DOHH2 (cell line): ENCODE measurements at regions not wholly inside any gene's neighbourhood (a gene's known extent, or its start where the extent isn't known, plus 50 kb on each side); places are given as distances from the start of the nearest gene placed in this dataset.

Experiments used
- H3F3A ChIP-seq: fragments of 200-600 bp; sonication (generic), shearing (Covaris generic); 2 replicates; pipeline ENCODE4 v1.6.0; 2016; ENCODE audit warnings: antibody characterized with exemption, mild to moderate bottlenecking; ENCODE audit not compliant: control insufficient read depth, insufficient read depth
- H3K27ac ChIP-seq: fragments of 200-600 bp; sonication (generic); 2 replicates; pipeline ENCODE4 v1.5.1; 2014; ENCODE audit warnings: low read depth, mild to moderate bottlenecking, low read length, moderate library complexity
- H3K27me3 ChIP-seq: fragments of 200-600 bp; sonication (generic); 2 replicates; pipeline ENCODE4 v1.6.1; 2014; ENCODE audit warnings: mild to moderate bottlenecking, low read length, mixed read lengths; ENCODE audit not compliant: control insufficient read depth
- H3K36me3 ChIP-seq: fragments of 200-600 bp; sonication (generic); 2 replicates; pipeline ENCODE4 v1.6.1; 2014; ENCODE audit warnings: mild to moderate bottlenecking, low read length, moderate library complexity, mixed read lengths; ENCODE audit not compliant: control insufficient read depth
- H3K4me1 ChIP-seq: fragments of 200-600 bp; sonication (generic); 2 replicates; pipeline ENCODE4 v1.6.1; 2014; ENCODE audit warnings: mild to moderate bottlenecking, low read length, mixed read lengths; ENCODE audit not compliant: control insufficient read depth
- H3K4me2 ChIP-seq: fragments of 200-600 bp; sonication (generic); 2 replicates; pipeline ENCODE4 v1.6.0; 2014; ENCODE audit warnings: mild to moderate bottlenecking, low read length, moderate library complexity
- H3K4me3 ChIP-seq: fragments of 200-600 bp; sonication (generic); 2 replicates; pipeline ENCODE4 v1.5.1; 2014; ENCODE audit warnings: mild to moderate bottlenecking, low read length, mixed read lengths
- H3K79me2 ChIP-seq: fragments of 200-600 bp; sonication (generic); 2 replicates; pipeline ENCODE4 v1.6.1; 2014; ENCODE audit warnings: mild to moderate bottlenecking, low read length, mixed read lengths; ENCODE audit not compliant: control insufficient read depth
- H3K9me2 ChIP-seq: fragments of 200-600 bp; sonication (generic); replicated peaks from 2 replicates; pipeline ENCODE4 v1.6.1; 2014; ENCODE audit warnings: mild to moderate bottlenecking, low read length, mixed read lengths; ENCODE audit not compliant: control insufficient read depth
- H3K9me3 ChIP-seq: fragments of 200-600 bp; sonication (generic); 2 replicates; pipeline ENCODE4 v1.6.1; 2014; ENCODE audit warnings: antibody characterized with exemption, low read length, mixed read lengths; ENCODE audit not compliant: control insufficient read depth, insufficient read depth
- H4K20me1 ChIP-seq: fragments of 200-600 bp; sonication (generic); 2 replicates; pipeline ENCODE4 v1.6.0; 2014; ENCODE audit warnings: low read depth, mild to moderate bottlenecking, antibody characterized with exemption, low read length, moderate library complexity; ENCODE audit not compliant: control insufficient read depth, insufficient read depth
- EZH2phosphoT487 ChIP-seq: fragments of 200-600 bp; sonication (generic); IDR thresholded peaks from 2 replicates; pipeline ENCODE4 v1.6.1; 2017; ENCODE audit warnings: borderline replicate concordance, mild to moderate bottlenecking, antibody characterized with exemption, low read length, moderate library complexity, mixed read lengths
- TF ChIP-seq, protein P1 (sequence below): fragments of 200-600 bp; sonication (generic); IDR thresholded peaks from one replicate; pipeline ENCODE4 v1.5.1; 2014; ENCODE audit warnings: antibody characterized with exemption, mild to moderate bottlenecking, low read depth, low read length; ENCODE audit not compliant: poor library complexity, severe bottlenecking

DNA sequence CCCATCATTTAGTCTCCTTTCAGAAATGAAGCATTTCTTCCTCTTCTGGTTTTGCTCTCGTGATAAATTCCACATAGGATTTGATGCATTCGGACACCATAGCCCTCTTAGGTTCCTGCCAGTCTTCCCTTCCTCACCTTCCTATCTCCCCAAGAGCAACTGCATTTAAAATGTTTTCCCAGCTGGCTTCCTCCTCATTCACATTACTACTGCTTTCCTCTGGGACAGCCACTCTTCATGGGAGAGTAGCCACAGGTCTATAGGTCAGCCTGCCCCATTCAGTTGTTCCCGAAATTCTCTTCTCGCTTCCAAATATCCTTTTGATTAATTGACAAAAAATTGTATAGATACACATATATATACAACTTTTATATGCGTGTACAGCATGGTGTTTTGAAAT, 214.2 kb upstream of the PDE10A start:
- H3K9me3 ChIP-seq, result no peaks in the 10 kb centered on the region

DNA sequence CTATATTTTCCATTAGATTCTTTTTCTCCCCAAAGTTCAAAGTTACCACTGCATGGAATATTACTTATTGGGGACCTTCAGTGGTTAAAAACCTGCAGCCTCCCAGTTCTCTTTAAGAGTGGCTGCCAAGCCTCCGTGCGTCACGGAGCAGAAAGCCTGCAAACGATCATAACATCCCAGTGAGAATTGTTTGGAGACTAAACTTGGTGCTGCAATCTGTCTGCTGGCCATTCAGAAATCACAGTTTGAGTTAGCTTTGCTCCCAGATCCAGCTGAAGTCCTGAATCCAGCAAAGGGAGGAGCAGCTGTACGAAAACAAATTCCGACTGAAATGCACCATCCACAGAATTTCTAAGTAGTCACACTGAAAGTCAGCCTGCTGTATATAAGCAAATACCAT, 213.5 kb upstream of the PDE10A start:
- Histone ChIP-seq H3K27ac (no peak overlapping the region), H3K27me3 (peaks cover 22% of the 10 kb centered on the region), H3K79me2 (no peaks in the 10 kb centered on the region), H4K20me1 (no peaks in the 10 kb centered on the region), H3K4me3 (no peak overlapping the region), H3K36me3 (no peaks in the 10 kb centered on the region), H3K9me2 (no peaks in the 10 kb centered on the region), H3F3A (no peaks in the 10 kb centered on the region), H3K4me1 (no peaks in the 10 kb centered on the region), H3K9me3 (no peaks in the 10 kb centered on the region), H3K4me2 (no peak overlapping the region)
- TF ChIP-seq, protein P1, sequence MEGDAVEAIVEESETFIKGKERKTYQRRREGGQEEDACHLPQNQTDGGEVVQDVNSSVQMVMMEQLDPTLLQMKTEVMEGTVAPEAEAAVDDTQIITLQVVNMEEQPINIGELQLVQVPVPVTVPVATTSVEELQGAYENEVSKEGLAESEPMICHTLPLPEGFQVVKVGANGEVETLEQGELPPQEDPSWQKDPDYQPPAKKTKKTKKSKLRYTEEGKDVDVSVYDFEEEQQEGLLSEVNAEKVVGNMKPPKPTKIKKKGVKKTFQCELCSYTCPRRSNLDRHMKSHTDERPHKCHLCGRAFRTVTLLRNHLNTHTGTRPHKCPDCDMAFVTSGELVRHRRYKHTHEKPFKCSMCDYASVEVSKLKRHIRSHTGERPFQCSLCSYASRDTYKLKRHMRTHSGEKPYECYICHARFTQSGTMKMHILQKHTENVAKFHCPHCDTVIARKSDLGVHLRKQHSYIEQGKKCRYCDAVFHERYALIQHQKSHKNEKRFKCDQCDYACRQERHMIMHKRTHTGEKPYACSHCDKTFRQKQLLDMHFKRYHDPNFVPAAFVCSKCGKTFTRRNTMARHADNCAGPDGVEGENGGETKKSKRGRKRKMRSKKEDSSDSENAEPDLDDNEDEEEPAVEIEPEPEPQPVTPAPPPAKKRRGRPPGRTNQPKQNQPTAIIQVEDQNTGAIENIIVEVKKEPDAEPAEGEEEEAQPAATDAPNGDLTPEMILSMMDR, result no peak
- TF ChIP-seq EZH2phosphoT487, result no peak

More for the DNA sequence above, 214.2 kb upstream of the PDE10A start:
- H3K4me1 ChIP-seq, result no peaks in the 10 kb centered on the region
- no peaks in the 10 kb centered on the region for H3K36me3 ChIP-seq
- H3K4me3 ChIP-seq, result no peak overlapping the region
- no peak overlapping the region for H3K27ac ChIP-seq
- H3K27me3 ChIP-seq, result peaks cover 21% of the 10 kb centered on the region
- H3F3A ChIP-seq, result no peaks in the 10 kb centered on the region
- TF ChIP-seq, protein P1, result no peak
- no peak for TF ChIP-seq EZH2phosphoT487
- no peaks in the 10 kb centered on the region for H4K20me1 ChIP-seq
- no peaks in the 10 kb centered on the region for H3K79me2 ChIP-seq
- H3K4me2 ChIP-seq, result no peak overlapping the region
- no peaks in the 10 kb centered on the region for H3K9me2 ChIP-seq

DNA sequence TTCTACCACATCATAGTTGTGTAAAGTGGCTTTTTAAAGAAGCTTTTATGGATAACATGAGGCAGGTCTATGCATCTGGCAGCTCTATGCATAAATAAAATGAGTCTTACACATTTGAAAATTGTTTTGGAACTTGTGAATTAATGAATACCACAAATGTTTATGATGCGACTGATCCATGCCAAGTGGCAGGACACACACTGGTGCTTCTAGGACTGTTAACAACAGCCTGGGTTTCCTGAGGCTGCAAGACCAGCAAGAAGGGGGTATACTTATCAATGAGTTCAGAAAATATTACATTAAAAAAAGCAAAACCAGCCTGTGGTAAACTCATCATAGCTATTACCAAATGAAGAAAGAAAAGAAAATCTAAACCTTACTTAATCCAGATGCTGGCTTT, 212.9 kb upstream of the PDE10A start:
- TF ChIP-seq, protein P1, result no peak
- no peak for TF ChIP-seq EZH2phosphoT487
- H3K79me2 ChIP-seq, result no peaks in the 10 kb centered on the region
- H3K9me3 ChIP-seq, result no peaks in the 10 kb centered on the region
- H3K27ac ChIP-seq, result no peak overlapping the region
- no peak overlapping the region for H3K4me2 ChIP-seq
- H3K4me3 ChIP-seq, result no peak overlapping the region
- H4K20me1 ChIP-seq, result no peaks in the 10 kb centered on the region
- H3K4me1 ChIP-seq, result no peaks in the 10 kb centered on the region
- H3K9me2 ChIP-seq, result no peaks in the 10 kb centered on the region
- H3K36me3 ChIP-seq, result no peaks in the 10 kb centered on the region
- no peaks in the 10 kb centered on the region for H3F3A ChIP-seq
- peaks cover 22% of the 10 kb centered on the region for H3K27me3 ChIP-seq

DNA sequence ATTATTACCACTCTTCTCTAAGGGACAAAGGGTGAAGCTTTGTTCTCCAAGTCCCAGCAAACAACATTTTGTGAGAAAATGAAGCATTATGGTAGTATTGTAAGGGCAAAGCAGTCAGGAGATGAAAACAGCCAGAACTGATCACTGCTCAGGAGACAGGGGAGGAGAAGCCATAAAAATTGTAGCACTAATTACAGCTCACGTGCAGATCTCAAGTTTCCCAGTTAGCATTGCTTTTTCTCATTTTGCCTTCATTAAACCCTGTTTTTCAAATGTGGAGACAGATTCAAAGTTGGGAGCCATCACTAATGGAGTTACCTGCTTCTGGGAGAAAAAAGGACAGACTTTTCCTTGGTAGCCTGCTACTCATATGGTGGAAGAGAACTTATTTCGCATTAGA, 210.9 kb upstream of the PDE10A start:
- no peaks in the 10 kb centered on the region for H3K9me2 ChIP-seq
- H3K4me3 ChIP-seq, result no peak overlapping the region
- H3K79me2 ChIP-seq, result no peaks in the 10 kb centered on the region
- no peaks in the 10 kb centered on the region for H3K4me1 ChIP-seq
- H3K27me3 ChIP-seq, result peaks cover 22% of the 10 kb centered on the region
- H3F3A ChIP-seq, result no peaks in the 10 kb centered on the region
- no peaks in the 10 kb centered on the region for H4K20me1 ChIP-seq
- TF ChIP-seq, protein P1, result no peak
- no peak for TF ChIP-seq EZH2phosphoT487
- H3K27ac ChIP-seq, result no peak overlapping the region
- H3K4me2 ChIP-seq, result no peak overlapping the region
- H3K36me3 ChIP-seq, result no peaks in the 10 kb centered on the region
- no peaks in the 10 kb centered on the region for H3K9me3 ChIP-seq
